GM12878 (cell line): ENCODE measurements at regions not wholly inside any gene's neighbourhood (a gene's known extent, or its start where the extent isn't known, plus 50 kb on each side); places are given as distances from the start of the nearest gene placed in this dataset.

Source experiments
- ATAC-seq: fragments of 200-7000 bp; cut with Tn5 transposase; 3 replicates; pipeline ENCODE4 v1.9.1; 2020; ENCODE audit warnings: mild to moderate bottlenecking, moderate library complexity
- BruUV-seq: library from RNA; stranded (reverse); fragments of 400-500 nt; replicated peaks from 2 replicates; lab custom pipeline; 2021; lab: Mats Ljungman, UMichigan
- CTCF ChIA-PET: fragments of 300-600 bp; sonication (Branson Sonifier 250); formaldehyde crosslinking; extraction: SDS; loops from one replicate; lab custom pipeline; 2021; ENCODE audit warnings: inconsistent platforms; lab: Yijun Ruan, JAX
- POLR2A ChIA-PET: fragments of 350-600 bp; formaldehyde crosslinking; extraction: SDS; loops from one replicate; lab custom pipeline; 2021; ENCODE audit warnings: inconsistent platforms; lab: Charles Lee
- RAD21 ChIA-PET: fragments of 300-600 bp; sonication (Branson Sonifier 250); formaldehyde crosslinking; loops from one replicate; lab custom pipeline; 2023; ENCODE audit warnings: antibody characterized with exemption; ENCODE audit not compliant: unreplicated experiment; lab: Charles Lee
- SMC1A ChIA-PET: fragments of 300-600 bp; sonication (Branson Sonifier 250); formaldehyde crosslinking; loops from one replicate; lab custom pipeline; 2023; ENCODE audit not compliant: unreplicated experiment, uncharacterized antibody; lab: Charles Lee
- DNase-seq: peaks from one replicate; pipeline ENCODE4 v3.0.0-alpha.2; 2011; ENCODE audit warnings: low read depth, low spot score
- FAIRE-seq: peaks from 3 replicates; lab custom pipeline; 2011; peaks lifted over from hg19 to GRCh38; lab: Jason Lieb, UNC
- H2AFZ ChIP-seq: 2 replicates; pipeline ENCODE4 v1.6.0; 2011; ENCODE audit warnings: low read depth, low read length, control low read depth; ENCODE audit not compliant: control insufficient read depth
- H3K27ac ChIP-seq: 2 replicates; pipeline ENCODE4 v1.5.1; 2011; ENCODE audit warnings: control low read depth; ENCODE audit not compliant: control insufficient read depth, insufficient read depth
- H3K27me3 ChIP-seq, 2 experiments: replicated peaks in 1 of 2; 2 replicates each; pipeline versions ENCODE4 v1.6.0 to v1.6.1; 2011; ENCODE audit warnings: low read length in 1 of 2; ENCODE audit not compliant: control insufficient read depth in 2 of 2, insufficient read depth in 2 of 2
- H3K36me3 ChIP-seq, 2 experiments: 2 replicates each; pipeline ENCODE4 v1.5.1; 2011; ENCODE audit warnings: low read length in 1 of 2; ENCODE audit not compliant: control insufficient read depth in 2 of 2, insufficient read depth in 2 of 2
- H3K4me1 ChIP-seq: 2 replicates; pipeline ENCODE4 v1.6.1; 2011; ENCODE audit warnings: mild to moderate bottlenecking, low read length, moderate library complexity, mixed read lengths; ENCODE audit not compliant: control insufficient read depth, insufficient read depth
- H3K4me2 ChIP-seq: 2 replicates; pipeline ENCODE4 v1.6.0; 2011; ENCODE audit warnings: control low read depth; ENCODE audit not compliant: control insufficient read depth, insufficient read depth
- H3K4me3 ChIP-seq: fragments of 200-600 bp; sonication (generic); 2 replicates; pipeline ENCODE4 v1.5.1; 2016
- H3K79me2 ChIP-seq: 2 replicates; pipeline ENCODE4 v1.6.0; 2011; ENCODE audit warnings: low read length; ENCODE audit not compliant: control insufficient read depth, insufficient read depth
- H3K9ac ChIP-seq: 2 replicates; pipeline ENCODE4 v1.8.0; 2011; ENCODE audit warnings: low read length, control low read depth, mixed read lengths; ENCODE audit not compliant: control insufficient read depth, insufficient read depth
- H3K9me3 ChIP-seq: replicated peaks from 3 replicates; pipeline ENCODE4 v1.5.1; 2011; ENCODE audit warnings: mild to moderate bottlenecking, low read length; ENCODE audit not compliant: control insufficient read depth, insufficient read depth
- H4K20me1 ChIP-seq: 2 replicates; pipeline ENCODE4 v1.6.0; 2011; ENCODE audit not compliant: control insufficient read depth, insufficient read depth
- CREB1 ChIP-seq: IDR thresholded peaks from 2 replicates; pipeline ENCODE4 v1.6.1; 2012; ENCODE audit warnings: low read depth, mild to moderate bottlenecking, inconsistent platforms
- CREM ChIP-seq: IDR thresholded peaks from 2 replicates; pipeline ENCODE4 v1.6.1; 2014; ENCODE audit warnings: antibody characterized with exemption, low read depth
- FOXK2 ChIP-seq: fragments of 450-650 bp; IDR thresholded peaks from 2 replicates; pipeline ENCODE4 v1.6.1; 2017; ENCODE audit warnings: mild to moderate bottlenecking, moderate library complexity
- IRF5 ChIP-seq: fragments of 450-650 bp; IDR thresholded peaks from 2 replicates; pipeline ENCODE4 v1.6.1; 2017; ENCODE audit warnings: borderline replicate concordance
- NFYA ChIP-seq: IDR thresholded peaks from 2 replicates; pipeline ENCODE4 v1.6.1; 2011; ENCODE audit warnings: low read depth, mild to moderate bottlenecking, low read length, improper control_type of control experiment, borderline replicate concordance
- NFYB ChIP-seq: IDR thresholded peaks from 2 replicates; pipeline ENCODE4 v1.6.1; 2011; ENCODE audit warnings: low read depth, mild to moderate bottlenecking, low read length, improper control_type of control experiment, moderate library complexity; ENCODE audit not compliant: insufficient read depth
- RB1 ChIP-seq: fragments of 450-650 bp; formaldehyde crosslinking; IDR thresholded peaks from 2 replicates; pipeline ENCODE4 v1.6.1; 2017; ENCODE audit warnings: mild to moderate bottlenecking, borderline replicate concordance
- RELB ChIP-seq: fragments of 450-650 bp; IDR thresholded peaks from 2 replicates; pipeline ENCODE4 v1.6.1; 2017; ENCODE audit warnings: low read depth, mild to moderate bottlenecking, moderate library complexity
- RUNX3 ChIP-seq: IDR thresholded peaks from 2 replicates; pipeline ENCODE4 v1.6.1; 2012; ENCODE audit warnings: low read length, inconsistent platforms
- STAT3 ChIP-seq: IDR thresholded peaks from 2 replicates; pipeline ENCODE4 v1.6.1; 2011; ENCODE audit warnings: low read depth, low read length, improper control_type of control experiment
- SUPT20H ChIP-seq: IDR thresholded peaks from 2 replicates; pipeline ENCODE4 v1.6.1; 2011; ENCODE audit warnings: low read depth, mild to moderate bottlenecking, low read length, moderate library complexity, borderline replicate concordance; ENCODE audit not compliant: control insufficient read depth
- TCF3 ChIP-seq: IDR thresholded peaks from 2 replicates; pipeline ENCODE4 v1.6.1; 2012; ENCODE audit warnings: low read depth, mild to moderate bottlenecking, low read length, borderline replicate concordance; ENCODE audit not compliant: insufficient read depth
- WRNIP1 ChIP-seq: IDR thresholded peaks from 2 replicates; pipeline ENCODE4 v1.6.1; 2011; ENCODE audit warnings: low read depth, low read length, improper control_type of control experiment, borderline replicate concordance
- YBX1 ChIP-seq: fragments of 450-650 bp; IDR thresholded peaks from 2 replicates; pipeline ENCODE4 v1.6.1; 2016; ENCODE audit warnings: antibody characterized with exemption
- YY1 ChIP-seq: IDR thresholded peaks from 2 replicates; pipeline ENCODE4 v1.6.1; 2011; ENCODE audit warnings: low read depth, mild to moderate bottlenecking, low read length
- WGBS: methylation state at CpG from one replicate; pipeline ENCODE4 v1.1.6; 2016; ENCODE audit warnings: low lambda C conversion rate; ENCODE audit not compliant: insufficient replicate concordance, insufficient coverage; ENCODE audit errors: missing lambda C conversion rate; 5-methylcytosine and 5-hydroxymethylcytosine counted together
- in situ Hi-C: fragments of 300-500 bp; cut with MboI; formaldehyde crosslinking; loops from 9 replicates; pipeline ENCODE4 v1.14.3; 2018; ENCODE audit warnings: mixed read lengths
- intact Hi-C: fragments of 100-400 bp; cut with micrococcal nuclease; formaldehyde crosslinking; loops from one replicate; pipeline ENCODE4 v1.14.2; 2022; ENCODE audit not compliant: unreplicated experiment

- Histone ChIP-seq H3K4me3 (no peak overlapping the region), H3K79me2 (no peaks in the 10 kb centered on the region), H3K4me1 (no peaks in the 10 kb centered on the region), H2AFZ (no peak overlapping the region), H3K27me3 (peaks cover 0 to 1% of the 10 kb centered on the region in 2 experiments; a peak in 3 of 4 replicates), H3K9ac (no peak overlapping the region), H3K4me2 (no peak overlapping the region), H4K20me1 (no peaks in the 10 kb centered on the region), H3K36me3 (no peaks in the 10 kb centered on the region), H3K9me3 (no peaks in the 10 kb centered on the region), H3K27ac (no peak overlapping the region)
- WGBS = 36% methylated on average over 4 of the region's 4 CpGs
- no peak for DNase-seq
- ChIA-PET CTCF (no interaction called here), SMC1A (interaction anchor here (1.2 kb wide), 1 partner anchor 13 kb away, joined by 3 read pairs; no protein-coding TSS in a partner anchor), RAD21 (no interaction called here), POLR2A (no interaction called here)
- FAIRE-seq = no peak
- intact Hi-C loops = no loop called here
- in situ Hi-C loops = no loop called here
- no peak for ATAC-seq
- no peak for TF ChIP-seq RELB
- no peak for TF ChIP-seq TCF3
- no peak for TF ChIP-seq YY1
- TF ChIP-seq FOXK2 = no peak
- no peak for TF ChIP-seq STAT3
- TF ChIP-seq IRF5 = no peak
- TF ChIP-seq SUPT20H = no peak
- no peak for TF ChIP-seq CREM
- TF ChIP-seq NFYA = no peak
- TF ChIP-seq RB1 = no peak
- no peak for TF ChIP-seq CREB1
- no peak for TF ChIP-seq NFYB
- TF ChIP-seq RUNX3 = no peak
- TF ChIP-seq WRNIP1 = no peak
- TF ChIP-seq YBX1 = no peak
- no TSS peak for BruUV-seq
Observed at GRCh38 chr5:171681061-171681460, 104.6 kb upstream of the SMIM23 start.
